CD4-positive, alpha-beta T cell (primary cell): ENCODE measurements at regions not wholly inside any gene's neighbourhood (a gene's known extent, or its start where the extent isn't known, plus 50 kb on each side); places are given as distances from the start of the nearest gene placed in this dataset.

Source experiments
- ATAC-seq: fragments of 200-7000 bp; cut with Tn5 transposase; one replicate; pipeline ENCODE4 v1.10.0; 2022; ENCODE audit warnings: mild to moderate bottlenecking; ENCODE audit not compliant: poor library complexity
- CTCF ChIA-PET: fragments of 350-600 bp; sonication (Branson Sonifier 250); formaldehyde crosslinking; loops from one replicate; lab custom pipeline; 2021; ENCODE audit warnings: antibody characterized with exemption, inconsistent platforms; lab: Charles Lee
- POLR2A ChIA-PET: fragments of 350-600 bp; sonication (Branson Sonifier 250); formaldehyde crosslinking; loops from one replicate; lab custom pipeline; 2021; ENCODE audit warnings: antibody characterized with exemption, inconsistent platforms; lab: Charles Lee
- DNase-seq, 14 experiments: peaks; one replicate each; pipeline ENCODE4 v3.0.0-alpha.2; 2013 to 2020; ENCODE audit warnings: mixed read lengths in 2 of 14
- H3K27ac ChIP-seq, 2 donors: one replicate each; pipeline versions ENCODE4 v1.5.1 to v1.7.0; 2013; ENCODE audit warnings: low read length in 2 of 2, low read depth in 1 of 2, mild to moderate bottlenecking in 1 of 2
- H3K27me3 ChIP-seq, 2 experiments: 1 replicate in 1 of 2; 2 replicates in 1 of 2; pipeline versions ENCODE4 v1.6.1 to v1.7.0; 2013; ENCODE audit warnings: low read length in 2 of 2, control low read depth in 1 of 2, mild to moderate bottlenecking in 1 of 2, moderate library complexity in 1 of 2; ENCODE audit not compliant: insufficient read depth in 2 of 2, control insufficient read depth in 1 of 2
- H3K36me3 ChIP-seq: one replicate; pipeline ENCODE4 v1.6.1; 2013; ENCODE audit warnings: low read length, control low read depth; ENCODE audit not compliant: insufficient read depth
- H3K4me1 ChIP-seq: one replicate; pipeline ENCODE4 v1.6.1; 2013; ENCODE audit warnings: low read length, control low read depth; ENCODE audit not compliant: insufficient read depth
- H3K4me3 ChIP-seq: one replicate; pipeline ENCODE4 v1.5.1; 2013; ENCODE audit warnings: mild to moderate bottlenecking, low read length, moderate library complexity
- H3K9me3 ChIP-seq, 2 experiments: 1 replicate in 1 of 2; 2 replicates in 1 of 2; pipeline versions ENCODE4 v1.6.1 to v1.7.0; 2013; ENCODE audit warnings: low read length in 2 of 2, mild to moderate bottlenecking in 2 of 2, control low read depth in 1 of 2, moderate library complexity in 1 of 2; ENCODE audit not compliant: control insufficient read depth in 1 of 2, insufficient read depth in 1 of 2
- H3K27ac Mint-ChIP-seq: one replicate; pipeline ENCODE4 v1.8.0; 2020; ENCODE audit warnings: mixed read lengths
- H3K27me3 Mint-ChIP-seq: one replicate; pipeline ENCODE4 v1.8.0; 2021; ENCODE audit warnings: mixed read lengths
- H3K36me3 Mint-ChIP-seq: one replicate; pipeline ENCODE4 v1.8.0; 2021; ENCODE audit warnings: low read depth, mixed read lengths
- H3K4me1 Mint-ChIP-seq: one replicate; pipeline ENCODE4 v1.8.0; 2021; ENCODE audit warnings: low read depth, mixed read lengths
- H3K4me3 Mint-ChIP-seq: one replicate; pipeline ENCODE4 v1.8.0; 2020; ENCODE audit warnings: mild to moderate bottlenecking, mixed read lengths
- H3K9me3 Mint-ChIP-seq: one replicate; pipeline ENCODE4 v1.8.0; 2020; ENCODE audit warnings: mixed read lengths
- CTCF ChIP-seq: fragments of 200-600 bp; IDR thresholded peaks from one replicate; pipeline ENCODE4 v1.8.0; 2022; ENCODE audit warnings: antibody characterized with exemption, mild to moderate bottlenecking
- intact Hi-C, 2 experiments: fragments of 100-400 bp; cut with DNase I in 1 of 2; cut with micrococcal nuclease in 1 of 2; formaldehyde crosslinking; loops; one replicate each; pipeline versions ENCODE4 v1.15.1 to v1.9.0; 2023 to 2025; cut with DNase I, micrococcal nuclease

- Mint-ChIP-seq H3K36me3 (no peaks in the 10 kb centered on the region), H3K27ac (no peak overlapping the region), H3K9me3 (no peaks in the 10 kb centered on the region), H3K4me3 (no peak overlapping the region), H3K27me3 (no peaks in the 10 kb centered on the region), H3K4me1 (peaks cover 18% of the 10 kb centered on the region)
- ChIA-PET CTCF (interaction anchor here (0.7 kb wide), 1 partner anchor 385 kb away, joined by 3 read pairs; no protein-coding TSS in a partner anchor), POLR2A (no interaction called here)
- H3K4me3 ChIP-seq, result no peak overlapping the region
- TF ChIP-seq CTCF, result no peak
- H3K27me3 ChIP-seq, result no peaks in the 10 kb centered on the region
- ATAC-seq (no peak), DNase-seq (no peak)
- no peaks in the 10 kb centered on the region for H3K36me3 ChIP-seq
- H3K27ac ChIP-seq, result no peak overlapping the region
- intact Hi-C loops, result no loop called here
- H3K4me1 ChIP-seq, result peaks cover 19% of the 10 kb centered on the region
- no peaks in the 10 kb centered on the region for H3K9me3 ChIP-seq
Measured at GRCh38 chr3:31285833-31286486, 246.8 kb upstream of the STT3B start.

GRCh38 chr3:31288224-31288623 is 244.5 kb upstream of the STT3B start:
- H3K4me3 Mint-ChIP-seq, result no peak overlapping the region

GRCh38 chr3:31288641-31289100 is 244.1 kb upstream of the STT3B start:
- peaks cover 19% of the 10 kb centered on the region for H3K4me1 ChIP-seq
- H3K4me3 Mint-ChIP-seq, result no peak overlapping the region
- TF ChIP-seq CTCF, result no peak
- ATAC-seq, result no peak
- ChIA-PET CTCF (no interaction called here), POLR2A (no interaction called here)
- DNase-seq, result peak in 3 of 14 experiments; percentile 7 to 26 (median 25)
- intact Hi-C loops, result no loop called here
- H3K4me3 ChIP-seq, result no peak overlapping the region
- H3K9me3 ChIP-seq, result no peaks in the 10 kb centered on the region
- no peaks in the 10 kb centered on the region for H3K36me3 ChIP-seq
- H3K9me3 Mint-ChIP-seq, result no peaks in the 10 kb centered on the region
- no peak overlapping the region for H3K27ac ChIP-seq
- no peaks in the 10 kb centered on the region for H3K27me3 Mint-ChIP-seq
- H3K27me3 ChIP-seq, result no peaks in the 10 kb centered on the region
- no peak overlapping the region for H3K27ac Mint-ChIP-seq
- peaks cover 18% of the 10 kb centered on the region for H3K4me1 Mint-ChIP-seq
- no peaks in the 10 kb centered on the region for H3K36me3 Mint-ChIP-seq

More at GRCh38 chr3:31288224-31288623, 244.5 kb upstream of the STT3B start:
- Histone ChIP-seq H3K4me1 (peaks cover 19% of the 10 kb centered on the region), H3K36me3 (no peaks in the 10 kb centered on the region), H3K4me3 (no peak overlapping the region), H3K27me3 (no peaks in the 10 kb centered on the region), H3K9me3 (no peaks in the 10 kb centered on the region), H3K27ac (no peak overlapping the region)
- no peaks in the 10 kb centered on the region for H3K9me3 Mint-ChIP-seq
- ATAC-seq (no peak), DNase-seq (no peak)
- H3K27me3 Mint-ChIP-seq, result no peaks in the 10 kb centered on the region
- H3K27ac Mint-ChIP-seq, result no peak overlapping the region
- CTCF ChIA-PET, result no interaction called here
- POLR2A ChIA-PET, result no interaction called here
- intact Hi-C loops, result no loop called here
- no peaks in the 10 kb centered on the region for H3K36me3 Mint-ChIP-seq
- TF ChIP-seq CTCF, result no peak
- H3K4me1 Mint-ChIP-seq, result peaks cover 18% of the 10 kb centered on the region
